ENCODE measurements at regions not wholly inside any gene's neighbourhood (a gene's known extent, or its start where the extent isn't known, plus 50 kb on each side); places are given as distances from the start of the nearest gene placed in this dataset.

- Mint-ChIP-seq H3K27me3 (no peaks in the 10 kb centered on the region), H3K36me3 (ENCODE audit: low read depth) (no peaks in the 10 kb centered on the region), H3K4me1 (no peaks in the 10 kb centered on the region), H3K4me3 (no peak overlapping the region), H3K27ac (no peak overlapping the region), H3K9me3 (peaks cover 3% of the 10 kb centered on the region)
- intact Hi-C loops (cut with micrococcal nuclease) = no loop called here
- no peak for DNase-seq
These were observed 376.5 kb upstream of the IRX1 start for GRCh38 chr5:3218916-3219650.

GRCh38 chr5:3217771-3218495 is 377.7 kb upstream of the IRX1 start:
- H3K9me3 Mint-ChIP-seq = peaks cover 3% of the 10 kb centered on the region
- no peak overlapping the region for H3K27ac Mint-ChIP-seq
- H3K27me3 Mint-ChIP-seq = no peaks in the 10 kb centered on the region
- no peak for DNase-seq
- H3K36me3 Mint-ChIP-seq (ENCODE audit: low read depth) = no peaks in the 10 kb centered on the region
- H3K4me1 Mint-ChIP-seq = no peaks in the 10 kb centered on the region
- intact Hi-C loops (cut with micrococcal nuclease) = no loop called here
- no peak overlapping the region for H3K4me3 Mint-ChIP-seq

GRCh38 chr5:3217114-3217513 is 378.5 kb upstream of the IRX1 start:
- intact Hi-C loops (cut with micrococcal nuclease) = no loop called here
- no peaks in the 10 kb centered on the region for H3K4me1 Mint-ChIP-seq
- H3K9me3 Mint-ChIP-seq = peaks cover under 1% of the 10 kb centered on the region
- H3K27me3 Mint-ChIP-seq = no peaks in the 10 kb centered on the region
- no peak for DNase-seq
- H3K36me3 Mint-ChIP-seq (ENCODE audit: low read depth) = no peaks in the 10 kb centered on the region
- no peak overlapping the region for H3K27ac Mint-ChIP-seq
- no peak overlapping the region for H3K4me3 Mint-ChIP-seq

GRCh38 chr5:3216386-3216785 is 379.2 kb upstream of the IRX1 start:
- no peaks in the 10 kb centered on the region for H3K27me3 Mint-ChIP-seq
- H3K9me3 Mint-ChIP-seq = no peaks in the 10 kb centered on the region
- H3K36me3 Mint-ChIP-seq (ENCODE audit: low read depth) = no peaks in the 10 kb centered on the region
- no peak for DNase-seq
- H3K4me3 Mint-ChIP-seq = no peak overlapping the region
- no peaks in the 10 kb centered on the region for H3K4me1 Mint-ChIP-seq
- H3K27ac Mint-ChIP-seq = no peak overlapping the region
- intact Hi-C loops (cut with micrococcal nuclease) = no loop called here

- H3K4me1 Mint-ChIP-seq = no peaks in the 10 kb centered on the region
- H3K4me3 Mint-ChIP-seq = no peak overlapping the region
- H3K9me3 Mint-ChIP-seq = no peaks in the 10 kb centered on the region
- H3K27ac Mint-ChIP-seq = no peak overlapping the region
- no peak for DNase-seq
- intact Hi-C loops (cut with micrococcal nuclease) = no loop called here
- no peaks in the 10 kb centered on the region for H3K27me3 Mint-ChIP-seq
- no peaks in the 10 kb centered on the region for H3K36me3 Mint-ChIP-seq (ENCODE audit: low read depth)
These were observed 380.7 kb upstream of the IRX1 start for GRCh38 chr5:3214838-3215374.

GRCh38 chr5:3214396-3214795 is 381.2 kb upstream of the IRX1 start:
- DNase-seq = no peak
- H3K36me3 Mint-ChIP-seq (ENCODE audit: low read depth) = no peaks in the 10 kb centered on the region
- H3K27ac Mint-ChIP-seq = no peak overlapping the region
- intact Hi-C loops (cut with micrococcal nuclease) = no loop called here
- no peak overlapping the region for H3K4me3 Mint-ChIP-seq
- H3K4me1 Mint-ChIP-seq = no peaks in the 10 kb centered on the region
- no peaks in the 10 kb centered on the region for H3K9me3 Mint-ChIP-seq
- no peaks in the 10 kb centered on the region for H3K27me3 Mint-ChIP-seq

- H3K4me3 Mint-ChIP-seq = no peak overlapping the region
- H3K9me3 Mint-ChIP-seq = peaks cover 3% of the 10 kb centered on the region
- H3K4me1 Mint-ChIP-seq = no peaks in the 10 kb centered on the region
- no peaks in the 10 kb centered on the region for H3K36me3 Mint-ChIP-seq (ENCODE audit: low read depth)
- no peak for DNase-seq
- intact Hi-C loops (cut with micrococcal nuclease) = no loop called here
- no peak overlapping the region for H3K27ac Mint-ChIP-seq
- no peaks in the 10 kb centered on the region for H3K27me3 Mint-ChIP-seq
These were observed 382.8 kb upstream of the IRX1 start for GRCh38 chr5:3212869-3213268.

- Mint-ChIP-seq H3K4me3 (no peak overlapping the region), H3K27me3 (no peaks in the 10 kb centered on the region), H3K9me3 (peaks cover 3% of the 10 kb centered on the region), H3K4me1 (no peaks in the 10 kb centered on the region), H3K36me3 (ENCODE audit: low read depth) (no peaks in the 10 kb centered on the region), H3K27ac (no peak overlapping the region)
- intact Hi-C loops (cut with micrococcal nuclease) = no loop called here
- no peak for DNase-seq
These were observed 385.1 kb upstream of the IRX1 start for GRCh38 chr5:3210531-3210930.

- Mint-ChIP-seq H3K27me3 (no peaks in the 10 kb centered on the region), H3K4me3 (no peak overlapping the region), H3K9me3 (peaks cover 3% of the 10 kb centered on the region), H3K4me1 (no peaks in the 10 kb centered on the region), H3K36me3 (ENCODE audit: low read depth) (no peaks in the 10 kb centered on the region), H3K27ac (no peak overlapping the region)
- no peak for DNase-seq
- intact Hi-C loops (cut with micrococcal nuclease) = no loop called here
These were observed 385.7 kb upstream of the IRX1 start for GRCh38 chr5:3209918-3210317.

- H3K4me3 Mint-ChIP-seq = no peak overlapping the region
- intact Hi-C loops (cut with micrococcal nuclease) = no loop called here
- no peaks in the 10 kb centered on the region for H3K4me1 Mint-ChIP-seq
- H3K27me3 Mint-ChIP-seq = peaks cover 2% of the 10 kb centered on the region
- H3K27ac Mint-ChIP-seq = no peak overlapping the region
- no peaks in the 10 kb centered on the region for H3K9me3 Mint-ChIP-seq
- DNase-seq = no peak
- H3K36me3 Mint-ChIP-seq (ENCODE audit: low read depth) = no peaks in the 10 kb centered on the region
These were observed 393.1 kb upstream of the IRX1 start for GRCh38 chr5:3202570-3202969.

- H3K27me3 Mint-ChIP-seq = peaks cover 6% of the 10 kb centered on the region
- intact Hi-C loops (cut with micrococcal nuclease) = no loop called here
- no peaks in the 10 kb centered on the region for H3K9me3 Mint-ChIP-seq
- H3K4me3 Mint-ChIP-seq = no peak overlapping the region
- H3K36me3 Mint-ChIP-seq (ENCODE audit: low read depth) = no peaks in the 10 kb centered on the region
- H3K27ac Mint-ChIP-seq = no peak overlapping the region
- H3K4me1 Mint-ChIP-seq = no peaks in the 10 kb centered on the region
- DNase-seq = no peak
These were observed 393.7 kb upstream of the IRX1 start for GRCh38 chr5:3201941-3202340.

GRCh38 chr5:3201121-3201520 is 394.5 kb upstream of the IRX1 start:
- peaks cover 6% of the 10 kb centered on the region for H3K27me3 Mint-ChIP-seq
- no peak overlapping the region for H3K27ac Mint-ChIP-seq
- no peaks in the 10 kb centered on the region for H3K9me3 Mint-ChIP-seq
- H3K36me3 Mint-ChIP-seq (ENCODE audit: low read depth) = no peaks in the 10 kb centered on the region
- DNase-seq = no peak
- H3K4me3 Mint-ChIP-seq = no peak overlapping the region
- H3K4me1 Mint-ChIP-seq = no peaks in the 10 kb centered on the region
- intact Hi-C loops (cut with micrococcal nuclease) = no loop called here

- Mint-ChIP-seq H3K27me3 (peaks cover 6% of the 10 kb centered on the region), H3K4me3 (no peak overlapping the region), H3K27ac (no peak overlapping the region), H3K4me1 (no peaks in the 10 kb centered on the region), H3K36me3 (ENCODE audit: low read depth) (no peaks in the 10 kb centered on the region), H3K9me3 (no peaks in the 10 kb centered on the region)
- DNase-seq = no peak
- intact Hi-C loops (cut with micrococcal nuclease) = no loop called here
These were observed 395.5 kb upstream of the IRX1 start for GRCh38 chr5:3199962-3200755.

- Mint-ChIP-seq H3K4me1 (no peaks in the 10 kb centered on the region), H3K4me3 (no peak overlapping the region), H3K9me3 (no peaks in the 10 kb centered on the region), H3K27ac (no peak overlapping the region), H3K27me3 (peaks cover 6% of the 10 kb centered on the region), H3K36me3 (ENCODE audit: low read depth) (no peaks in the 10 kb centered on the region)
- intact Hi-C loops (cut with micrococcal nuclease) = no loop called here
- no peak for DNase-seq
These were observed 397.6 kb upstream of the IRX1 start for GRCh38 chr5:3198074-3198449.

Data from activated CD4-positive, alpha-beta T cell treated with anti-CD3 and anti-CD28 coated beads, Interleukin-2, amount 10 ng/mL, durations not matched to agents 24 days and 14 days (primary cell).